Left lung (tissue), 4 donors: ENCODE measurements at regions not wholly inside any gene's neighbourhood (a gene's known extent, or its start where the extent isn't known, plus 50 kb on each side); places are given as distances from the start of the nearest gene placed in this dataset.

ENCODE experiments used
- ATAC-seq: fragments of 200-7000 bp; cut with Tn5 transposase; one replicate; pipeline ENCODE4 v1.9.1; 2020; ENCODE audit warnings: moderate library complexity
- DNase-seq, 4 donors: peaks; one replicate each; pipeline ENCODE4 v3.0.0-alpha.2; 2013 to 2020
- H3K27ac ChIP-seq, 2 donors: fragments of 200-600 bp; sonication (generic) in 1 of 2; one replicate each; pipeline versions ENCODE4 v1.5.0 to v1.8.0; 2020 to 2021
- H3K27me3 ChIP-seq, 2 donors: fragments of 200-600 bp; sonication (generic) in 1 of 2; one replicate each; pipeline versions ENCODE4 v1.5.0 to v1.8.0; 2020 to 2021
- H3K36me3 ChIP-seq, 2 donors: fragments of 200-600 bp; sonication (generic) in 1 of 2; one replicate each; pipeline versions ENCODE4 v1.5.0 to v1.8.0; 2020 to 2021
- H3K4me1 ChIP-seq, 2 donors: fragments of 200-600 bp; one replicate each; pipeline ENCODE4 v1.8.0; 2021
- H3K4me3 ChIP-seq, 2 donors: fragments of 200-600 bp; sonication (generic) in 1 of 2; one replicate each; pipeline versions ENCODE4 v1.5.0 to v1.8.0; 2020 to 2021; ENCODE audit warnings: mild to moderate bottlenecking in 1 of 2
- H3K9me3 ChIP-seq, 2 donors: fragments of 200-600 bp; sonication (generic) in 1 of 2; one replicate each; pipeline versions ENCODE4 v1.5.0 to v1.8.0; 2020 to 2021
- CTCF ChIP-seq, 2 donors: fragments of 200-600 bp; sonication (generic) in 1 of 2; IDR thresholded peaks; one replicate each; pipeline versions ENCODE4 v1.5.0 to v1.8.0; 2021; ENCODE audit warnings: antibody characterized with exemption in 2 of 2
- intact Hi-C, 2 donors: fragments of 100-400 bp; cut with DNase I; formaldehyde crosslinking; loops; one replicate each; pipeline versions ENCODE4 v1.11.2 to v1.14.2; 2022
- donor health status: DM: no; HTN: yes; CAD: no.
- donor health status: DM: no; HTN: no; CAD: no.

DNA sequence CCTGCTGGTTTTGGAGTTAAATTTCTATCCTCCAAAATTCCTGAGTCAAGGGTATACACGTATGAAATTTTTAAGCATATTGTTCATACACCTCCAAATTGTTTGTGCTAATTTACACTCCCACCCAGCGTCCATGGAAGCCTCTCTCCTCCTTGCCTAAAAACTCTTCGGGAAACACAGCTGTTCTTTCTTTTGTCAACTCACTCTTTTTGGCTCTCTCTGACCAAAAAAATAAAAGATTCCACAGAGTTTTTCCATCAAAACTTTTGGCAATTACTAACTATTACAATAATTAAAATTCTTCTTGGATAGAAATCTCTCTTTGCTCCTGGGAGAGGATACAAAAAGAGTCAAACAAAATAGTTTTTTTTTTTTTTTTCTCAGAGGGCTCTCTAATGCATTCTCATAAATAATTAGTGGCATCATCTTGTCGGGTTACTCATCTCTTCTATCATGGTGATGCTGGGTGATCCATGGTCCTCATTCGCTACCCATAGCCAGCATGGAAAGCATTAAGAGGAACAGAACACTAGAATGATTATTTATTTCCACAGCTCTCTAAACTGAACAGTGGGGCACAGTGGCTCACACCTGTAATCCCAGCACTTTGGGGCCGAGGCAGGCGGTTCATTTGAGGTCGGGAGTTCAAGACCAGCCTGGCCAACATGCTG lies 310.7 kb downstream of the SFMBT2 start:
- Histone ChIP-seq H3K36me3 (no peaks in the 10 kb centered on the region), H3K9me3 (no peaks in the 10 kb centered on the region), H3K4me3 (no peak overlapping the region), H3K27me3 (no peaks in the 10 kb centered on the region), H3K4me1 (no peaks in the 10 kb centered on the region), H3K27ac (no peak overlapping the region)
- intact Hi-C loops, result no loop called here
- TF ChIP-seq CTCF (IDR thresholded peaks at IDR 0.05), result no peak
- ATAC-seq, result no peak
- no peak for DNase-seq

DNA sequence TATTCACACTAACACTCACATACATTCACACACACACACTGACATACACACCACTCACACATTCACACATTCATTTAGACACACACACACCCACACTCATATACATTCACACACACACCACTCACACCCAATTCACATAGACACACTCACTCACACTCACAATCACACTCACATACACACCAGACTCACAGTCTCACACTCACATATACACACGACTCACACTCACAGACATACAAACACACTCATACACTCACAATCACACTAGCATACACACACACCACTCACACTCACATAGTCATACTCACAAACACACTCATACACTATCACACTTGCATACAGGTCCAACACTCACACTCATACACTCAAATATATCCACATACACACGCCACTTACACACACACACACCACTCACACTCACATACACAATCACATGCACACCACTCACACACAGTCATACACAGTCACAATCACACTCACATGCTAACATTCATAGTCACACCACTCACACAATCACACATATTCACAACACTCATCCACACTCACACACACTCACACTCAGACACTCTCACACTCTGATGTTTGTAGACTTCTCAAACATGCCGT lies 312.6 kb downstream of the SFMBT2 start:
- Histone ChIP-seq H3K27me3 (no peaks in the 10 kb centered on the region), H3K36me3 (no peaks in the 10 kb centered on the region), H3K4me1 (no peaks in the 10 kb centered on the region), H3K4me3 (no peak overlapping the region), H3K9me3 (no peaks in the 10 kb centered on the region), H3K27ac (no peak overlapping the region)
- TF ChIP-seq CTCF (IDR thresholded peaks at IDR 0.05), result no peak
- intact Hi-C loops, result no loop called here
- DNase-seq, result no peak
- ATAC-seq, result no peak

GRCh38 chr10:7094781-7095180 lies 316.1 kb downstream of the SFMBT2 start:
- TF ChIP-seq CTCF (IDR thresholded peaks at IDR 0.05), result no peak
- H3K27me3 ChIP-seq, result no peaks in the 10 kb centered on the region
- DNase-seq, result no peak
- intact Hi-C loops, result no loop called here
- H3K27ac ChIP-seq, result no peak overlapping the region
- H3K4me3 ChIP-seq, result no peak overlapping the region
- no peak for ATAC-seq
- no peaks in the 10 kb centered on the region for H3K9me3 ChIP-seq
- H3K36me3 ChIP-seq, result no peaks in the 10 kb centered on the region
- H3K4me1 ChIP-seq, result no peaks in the 10 kb centered on the region

- H3K4me1 ChIP-seq, result no peaks in the 10 kb centered on the region
- H3K27ac ChIP-seq, result no peak overlapping the region
- no peak for TF ChIP-seq CTCF (IDR thresholded peaks at IDR 0.05)
- H3K27me3 ChIP-seq, result no peaks in the 10 kb centered on the region
- ATAC-seq, result no peak
- intact Hi-C loops, result no loop called here
- no peaks in the 10 kb centered on the region for H3K36me3 ChIP-seq
- DNase-seq, result no peak
- H3K9me3 ChIP-seq, result no peaks in the 10 kb centered on the region
- no peak overlapping the region for H3K4me3 ChIP-seq
Measured at GRCh38 chr10:7093368-7093767, 317.5 kb downstream of the SFMBT2 start.

GRCh38 chr10:7092603-7093002 lies 318.2 kb downstream of the SFMBT2 start:
- Histone ChIP-seq H3K36me3 (no peaks in the 10 kb centered on the region), H3K9me3 (no peaks in the 10 kb centered on the region), H3K27me3 (no peaks in the 10 kb centered on the region), H3K4me1 (no peaks in the 10 kb centered on the region), H3K4me3 (no peak overlapping the region), H3K27ac (no peak overlapping the region)
- no peak for DNase-seq
- TF ChIP-seq CTCF (IDR thresholded peaks at IDR 0.05), result no peak
- intact Hi-C loops, result no loop called here
- ATAC-seq, result no peak
